ENCODE measurements at regions not wholly inside any gene's neighbourhood (a gene's known extent, or its start where the extent isn't known, plus 50 kb on each side); places are given as distances from the start of the nearest gene placed in this dataset.

GRCh38 chr14:27123162-27123561 is 525.3 kb upstream of the NOVA1 start:
- no peak for DNase-seq

- DNase-seq, result no peak
Measured at GRCh38 chr14:27127838-27128237, 530.0 kb upstream of the NOVA1 start.

GRCh38 chr14:27134200-27134599 is 536.4 kb upstream of the NOVA1 start:
- DNase-seq, result no peak

GRCh38 chr14:27145170-27145569 is 547.3 kb upstream of the NOVA1 start:
- no peak for DNase-seq

GRCh38 chr14:27148143-27148542 is 550.3 kb upstream of the NOVA1 start:
- DNase-seq, result no peak

GRCh38 chr14:27164139-27164538 is 566.3 kb upstream of the NOVA1 start:
- DNase-seq, result no peak

GRCh38 chr14:27175489-27175888 is 577.7 kb upstream of the NOVA1 start:
- DNase-seq, result no peak

GRCh38 chr14:27181333-27181732 is 583.5 kb upstream of the NOVA1 start:
- DNase-seq, result no peak

GRCh38 chr14:27184427-27184826 is 586.6 kb upstream of the NOVA1 start:
- no peak for DNase-seq

- DNase-seq, result no peak
Measured at GRCh38 chr14:27186048-27186447, 588.2 kb upstream of the NOVA1 start.

- DNase-seq, result no peak
Measured at GRCh38 chr14:27187136-27187535, 589.3 kb upstream of the NOVA1 start.

- no peak for DNase-seq
Measured at GRCh38 chr14:27190296-27190695, 592.5 kb upstream of the NOVA1 start.

GRCh38 chr14:27199272-27199671 is 601.4 kb upstream of the NOVA1 start:
- DNase-seq, result no peak

GRCh38 chr14:27205036-27205435 is 607.2 kb upstream of the NOVA1 start:
- DNase-seq, result no peak

- no peak for DNase-seq
Measured at GRCh38 chr14:27211741-27212140, 613.9 kb upstream of the NOVA1 start.

- no peak for DNase-seq
Measured at GRCh38 chr14:27222671-27223070, 624.8 kb upstream of the NOVA1 start.

GRCh38 chr14:27223906-27224305 is 626.1 kb upstream of the NOVA1 start:
- no peak for DNase-seq

GRCh38 chr14:27228053-27228452 is 630.2 kb upstream of the NOVA1 start:
- DNase-seq, result no peak

GRCh38 chr14:27234331-27234730 is 636.5 kb upstream of the NOVA1 start:
- no peak for DNase-seq

GRCh38 chr14:27236601-27237000 is 638.8 kb upstream of the NOVA1 start:
- DNase-seq, result no peak

- DNase-seq, result no peak
Measured at GRCh38 chr14:27242874-27243273, 645.0 kb upstream of the NOVA1 start.

GRCh38 chr14:27243365-27243764 is 645.5 kb upstream of the NOVA1 start:
- DNase-seq, result no peak

GRCh38 chr14:27245947-27246346 is 648.1 kb upstream of the NOVA1 start:
- DNase-seq, result no peak

- no peak for DNase-seq
Measured at GRCh38 chr14:27253966-27254365, 656.1 kb upstream of the NOVA1 start.

- no peak for DNase-seq
Measured at GRCh38 chr14:27256805-27257204, 659.0 kb upstream of the NOVA1 start.

- no peak for DNase-seq
Measured at GRCh38 chr14:27267876-27268275, 670.0 kb upstream of the NOVA1 start.
